GM12878 (cell line): ENCODE measurements at regions not wholly inside any gene's neighbourhood (a gene's known extent, or its start where the extent isn't known, plus 50 kb on each side); places are given as distances from the start of the nearest gene placed in this dataset.
A peak's percentile ranks its signal among the peaks of the same experiment; 100 is the strongest.
"Not testable (repeated sequence)": the region's sequence is repeated elsewhere in the genome, so short reads cannot be mapped to it uniquely, and the experiment has no call there.

Experiments used
- ATAC-seq: fragments of 200-7000 bp; cut with Tn5 transposase; 3 replicates; pipeline ENCODE4 v1.9.1; 2020; ENCODE audit warnings: mild to moderate bottlenecking, moderate library complexity
- BruUV-seq: library from RNA; stranded (reverse); fragments of 400-500 nt; replicated peaks from 2 replicates; lab custom pipeline; 2021; lab: Mats Ljungman, UMichigan
- CTCF ChIA-PET: fragments of 300-600 bp; sonication (Branson Sonifier 250); formaldehyde crosslinking; extraction: SDS; loops from one replicate; lab custom pipeline; 2021; ENCODE audit warnings: inconsistent platforms; lab: Yijun Ruan, JAX
- POLR2A ChIA-PET: fragments of 350-600 bp; formaldehyde crosslinking; extraction: SDS; loops from one replicate; lab custom pipeline; 2021; ENCODE audit warnings: inconsistent platforms; lab: Charles Lee
- RAD21 ChIA-PET: fragments of 300-600 bp; sonication (Branson Sonifier 250); formaldehyde crosslinking; loops from one replicate; lab custom pipeline; 2023; ENCODE audit warnings: antibody characterized with exemption; ENCODE audit not compliant: unreplicated experiment; lab: Charles Lee
- SMC1A ChIA-PET: fragments of 300-600 bp; sonication (Branson Sonifier 250); formaldehyde crosslinking; loops from one replicate; lab custom pipeline; 2023; ENCODE audit not compliant: unreplicated experiment, uncharacterized antibody; lab: Charles Lee
- DNase-seq: peaks from one replicate; pipeline ENCODE4 v3.0.0-alpha.2; 2011; ENCODE audit warnings: low read depth, low spot score
- FAIRE-seq: peaks from 3 replicates; lab custom pipeline; 2011; peaks lifted over from hg19 to GRCh38; lab: Jason Lieb, UNC
- H2AFZ ChIP-seq: 2 replicates; pipeline ENCODE4 v1.6.0; 2011; ENCODE audit warnings: low read depth, low read length, control low read depth; ENCODE audit not compliant: control insufficient read depth
- H3K27ac ChIP-seq: 2 replicates; pipeline ENCODE4 v1.5.1; 2011; ENCODE audit warnings: control low read depth; ENCODE audit not compliant: control insufficient read depth, insufficient read depth
- H3K27me3 ChIP-seq, 2 experiments: replicated peaks in 1 of 2; 2 replicates each; pipeline versions ENCODE4 v1.6.0 to v1.6.1; 2011; ENCODE audit warnings: low read length in 1 of 2; ENCODE audit not compliant: control insufficient read depth in 2 of 2, insufficient read depth in 2 of 2
- H3K36me3 ChIP-seq, 2 experiments: 2 replicates each; pipeline ENCODE4 v1.5.1; 2011; ENCODE audit warnings: low read length in 1 of 2; ENCODE audit not compliant: control insufficient read depth in 2 of 2, insufficient read depth in 2 of 2
- H3K4me1 ChIP-seq: 2 replicates; pipeline ENCODE4 v1.6.1; 2011; ENCODE audit warnings: mild to moderate bottlenecking, low read length, moderate library complexity, mixed read lengths; ENCODE audit not compliant: control insufficient read depth, insufficient read depth
- H3K4me2 ChIP-seq: 2 replicates; pipeline ENCODE4 v1.6.0; 2011; ENCODE audit warnings: control low read depth; ENCODE audit not compliant: control insufficient read depth, insufficient read depth
- H3K4me3 ChIP-seq: fragments of 200-600 bp; sonication (generic); 2 replicates; pipeline ENCODE4 v1.5.1; 2016
- H3K79me2 ChIP-seq: 2 replicates; pipeline ENCODE4 v1.6.0; 2011; ENCODE audit warnings: low read length; ENCODE audit not compliant: control insufficient read depth, insufficient read depth
- H3K9ac ChIP-seq: 2 replicates; pipeline ENCODE4 v1.8.0; 2011; ENCODE audit warnings: low read length, control low read depth, mixed read lengths; ENCODE audit not compliant: control insufficient read depth, insufficient read depth
- H3K9me3 ChIP-seq: replicated peaks from 3 replicates; pipeline ENCODE4 v1.5.1; 2011; ENCODE audit warnings: mild to moderate bottlenecking, low read length; ENCODE audit not compliant: control insufficient read depth, insufficient read depth
- H4K20me1 ChIP-seq: 2 replicates; pipeline ENCODE4 v1.6.0; 2011; ENCODE audit not compliant: control insufficient read depth, insufficient read depth
- WGBS: methylation state at CpG from one replicate; pipeline ENCODE4 v1.1.6; 2016; ENCODE audit warnings: low lambda C conversion rate; ENCODE audit not compliant: insufficient replicate concordance, insufficient coverage; ENCODE audit errors: missing lambda C conversion rate; 5-methylcytosine and 5-hydroxymethylcytosine counted together
- in situ Hi-C: fragments of 300-500 bp; cut with MboI; formaldehyde crosslinking; loops from 9 replicates; pipeline ENCODE4 v1.14.3; 2018; ENCODE audit warnings: mixed read lengths
- intact Hi-C: fragments of 100-400 bp; cut with micrococcal nuclease; formaldehyde crosslinking; loops from one replicate; pipeline ENCODE4 v1.14.2; 2022; ENCODE audit not compliant: unreplicated experiment

DNA sequence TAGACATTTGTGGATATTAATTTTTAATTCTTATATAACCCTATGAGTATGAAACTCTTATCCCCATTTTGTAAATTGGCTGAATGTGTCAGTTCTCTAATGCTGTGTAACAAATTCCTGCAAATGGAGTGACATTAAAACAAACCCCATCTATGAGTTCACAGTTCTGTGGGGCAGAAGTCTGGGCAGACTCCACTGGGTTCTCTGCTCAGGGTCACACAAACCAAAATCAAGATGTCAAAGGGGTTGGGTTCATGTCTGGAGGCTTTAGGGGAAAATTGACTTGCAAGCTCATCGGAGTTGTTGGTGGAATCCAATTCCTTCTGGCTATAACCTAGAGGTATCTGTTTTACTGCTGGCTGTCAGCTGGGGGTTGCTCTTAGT, 301.6 kb upstream of the PLGLB2 start:
- ATAC-seq, H3K9me3 ChIP-seq, H3K4me3 ChIP-seq, H3K36me3 ChIP-seq, H3K27ac ChIP-seq, H3K79me2 ChIP-seq, SMC1A ChIA-PET, in situ Hi-C loops, H3K27me3 ChIP-seq, H2AFZ ChIP-seq, POLR2A ChIA-PET, H3K4me2 ChIP-seq, H4K20me1 ChIP-seq, intact Hi-C loops, FAIRE-seq, DNase-seq, BruUV-seq, H3K9ac ChIP-seq, H3K4me1 ChIP-seq, RAD21 ChIA-PET, CTCF ChIA-PET: not testable (repeated sequence)
- no CpG with 5 or more reads among the region's 1 CpG for WGBS

DNA sequence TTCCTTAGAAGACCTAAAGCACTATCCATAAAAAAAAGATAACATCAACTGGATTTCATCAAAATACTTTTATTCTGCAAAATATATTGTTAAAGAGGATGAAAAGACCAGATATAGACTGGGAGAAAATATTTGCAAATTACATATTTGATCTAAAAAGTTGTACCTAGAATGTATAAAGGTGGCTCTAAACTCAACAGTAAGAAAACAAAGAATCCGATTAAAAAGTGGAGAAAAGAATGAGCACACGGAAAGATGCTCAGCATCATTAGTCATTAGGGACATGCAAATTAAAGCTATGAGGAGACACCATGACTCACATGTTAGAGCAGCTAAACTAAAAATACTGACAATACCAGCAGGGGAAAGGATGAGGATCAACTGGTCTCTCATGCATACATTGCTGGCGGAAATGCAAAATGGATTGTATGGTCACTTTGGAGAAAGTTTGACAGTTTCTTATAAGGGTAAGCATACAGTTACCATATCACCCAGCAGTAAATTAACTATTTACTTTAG, 298.4 kb upstream of the PLGLB2 start:
- H3K36me3 ChIP-seq, H3K4me2 ChIP-seq, H2AFZ ChIP-seq, SMC1A ChIA-PET, BruUV-seq, H3K9me3 ChIP-seq, H3K4me3 ChIP-seq, H3K9ac ChIP-seq, H3K4me1 ChIP-seq, H3K27ac ChIP-seq, RAD21 ChIA-PET, H4K20me1 ChIP-seq, DNase-seq, H3K79me2 ChIP-seq, in situ Hi-C loops, H3K27me3 ChIP-seq, CTCF ChIA-PET, intact Hi-C loops, POLR2A ChIA-PET: not testable (repeated sequence)
- ATAC-seq (peak; percentile 62), FAIRE-seq (peak; percentile 38)
- 0% methylated on average over 2 of the region's 3 CpGs for WGBS

DNA sequence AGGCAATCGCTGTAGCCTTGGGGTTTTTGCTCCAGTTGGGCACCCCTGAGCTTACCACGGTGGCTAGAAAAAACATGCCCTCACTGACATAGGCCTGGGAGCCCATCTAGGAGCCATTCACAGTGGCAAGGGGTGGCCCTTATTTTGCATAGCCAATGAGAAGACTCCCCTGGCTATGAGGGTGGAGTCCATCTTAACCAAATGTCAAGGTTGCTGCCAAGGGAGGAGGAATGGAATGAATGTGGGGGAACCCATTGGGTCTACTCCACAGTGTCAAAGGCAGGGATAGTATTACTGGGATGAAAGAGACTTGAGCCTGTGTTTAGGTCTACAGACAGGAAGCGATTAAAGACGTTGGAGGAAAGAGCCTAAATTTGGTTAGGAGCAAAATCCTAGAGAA, 295.7 kb upstream of the PLGLB2 start:
- H2AFZ ChIP-seq, H4K20me1 ChIP-seq, BruUV-seq, H3K4me3 ChIP-seq, ATAC-seq, SMC1A ChIA-PET, in situ Hi-C loops, H3K9me3 ChIP-seq, POLR2A ChIA-PET, H3K36me3 ChIP-seq, RAD21 ChIA-PET, CTCF ChIA-PET, H3K27ac ChIP-seq, H3K4me2 ChIP-seq, H3K9ac ChIP-seq, H3K27me3 ChIP-seq, DNase-seq, H3K79me2 ChIP-seq, FAIRE-seq, H3K4me1 ChIP-seq, intact Hi-C loops: not testable (repeated sequence)
- 74% methylated on average over 3 of the region's 4 CpGs for WGBS

DNA sequence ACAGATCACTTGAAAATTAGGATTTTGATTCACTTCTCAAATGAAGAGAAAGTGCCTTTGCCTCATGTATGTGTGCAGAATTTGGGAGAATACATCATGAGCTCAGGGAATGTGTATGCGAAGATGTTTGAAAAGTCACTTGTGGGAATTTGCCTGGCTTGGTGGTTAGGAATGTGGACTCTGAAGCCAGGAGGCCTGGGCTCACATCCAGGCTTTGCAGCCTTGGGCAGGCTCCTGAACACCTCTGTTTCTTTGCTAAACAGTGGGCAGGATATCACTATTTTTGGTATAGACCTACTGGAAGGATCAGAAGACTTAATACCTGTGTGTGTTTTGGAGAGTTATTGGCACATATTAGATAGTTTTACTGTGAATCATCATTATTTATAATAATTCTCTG, 295.0 kb upstream of the PLGLB2 start:
- H3K27ac ChIP-seq, H3K4me1 ChIP-seq, in situ Hi-C loops, CTCF ChIA-PET, H3K4me3 ChIP-seq, H2AFZ ChIP-seq, POLR2A ChIA-PET, ATAC-seq, DNase-seq, H3K79me2 ChIP-seq, H3K27me3 ChIP-seq, BruUV-seq, H3K9ac ChIP-seq, intact Hi-C loops, SMC1A ChIA-PET, H3K9me3 ChIP-seq, RAD21 ChIA-PET, H3K4me2 ChIP-seq, H4K20me1 ChIP-seq, H3K36me3 ChIP-seq: not testable (repeated sequence)
- peak; percentile 35 for FAIRE-seq
- WGBS = 30% methylated on average over 1 of the region's 1 CpG
